Stimulated activated CD4-positive, alpha-beta T cell treated with anti-CD3 and anti-CD28 coated beads, Interleukin-1b, Interleukin-23, amount 100 ng/mL, for 4 hours (primary cell): ENCODE measurements at regions not wholly inside any gene's neighbourhood (a gene's known extent, or its start where the extent isn't known, plus 50 kb on each side); places are given as distances from the start of the nearest gene placed in this dataset.

Source experiments
- DNase-seq, 2 donors: peaks; one replicate each; pipeline ENCODE4 v3.0.0-alpha.2; 2020; ENCODE audit warnings: low read depth in 2 of 2

DNA sequence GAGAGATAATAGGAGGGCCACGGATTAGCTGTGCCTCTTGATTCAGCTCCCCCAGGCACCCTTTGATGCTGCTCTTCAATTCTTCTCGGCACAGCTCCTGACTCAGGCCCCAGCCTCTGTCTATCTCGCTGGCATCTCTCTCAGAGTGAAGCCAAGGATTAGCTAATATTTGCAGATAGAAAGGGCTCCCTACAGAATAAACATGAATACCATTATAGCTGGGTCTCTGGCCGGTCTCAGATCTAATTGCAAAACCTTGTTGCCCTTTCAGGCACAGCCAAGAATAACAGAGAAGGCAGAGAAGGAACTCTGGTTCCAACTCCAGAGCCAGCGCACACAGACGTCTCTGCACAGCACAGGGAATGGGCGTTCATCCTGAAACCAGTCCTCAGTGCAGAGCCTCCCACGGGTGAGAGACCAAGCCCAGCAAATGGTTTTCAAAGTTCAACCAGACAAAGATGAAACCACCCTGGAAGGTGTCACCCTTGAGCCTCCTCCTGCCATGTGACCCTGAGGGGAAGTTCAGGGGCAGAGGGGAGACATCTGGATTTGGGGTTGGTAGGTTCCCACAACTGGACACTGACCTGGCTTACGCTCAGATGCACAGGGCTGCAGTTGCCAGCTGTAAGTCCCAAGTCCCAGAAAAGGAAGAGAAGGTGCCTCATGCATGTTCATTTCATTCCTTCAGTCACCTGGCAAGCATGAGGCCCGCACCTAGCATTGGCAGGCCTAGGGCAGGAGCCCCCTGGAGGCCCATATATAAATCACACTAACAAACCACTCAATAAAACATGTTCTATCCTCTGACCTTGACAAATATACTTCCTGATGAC is 394.0 kb downstream of the NPHP4 start:
- no peak for DNase-seq

- no peak for DNase-seq
These were observed 394.9 kb downstream of the NPHP4 start for GRCh38 chr1:5597171-5597850.

- DNase-seq: no peak
These were observed 395.6 kb downstream of the NPHP4 start for GRCh38 chr1:5596651-5597050.

DNA sequence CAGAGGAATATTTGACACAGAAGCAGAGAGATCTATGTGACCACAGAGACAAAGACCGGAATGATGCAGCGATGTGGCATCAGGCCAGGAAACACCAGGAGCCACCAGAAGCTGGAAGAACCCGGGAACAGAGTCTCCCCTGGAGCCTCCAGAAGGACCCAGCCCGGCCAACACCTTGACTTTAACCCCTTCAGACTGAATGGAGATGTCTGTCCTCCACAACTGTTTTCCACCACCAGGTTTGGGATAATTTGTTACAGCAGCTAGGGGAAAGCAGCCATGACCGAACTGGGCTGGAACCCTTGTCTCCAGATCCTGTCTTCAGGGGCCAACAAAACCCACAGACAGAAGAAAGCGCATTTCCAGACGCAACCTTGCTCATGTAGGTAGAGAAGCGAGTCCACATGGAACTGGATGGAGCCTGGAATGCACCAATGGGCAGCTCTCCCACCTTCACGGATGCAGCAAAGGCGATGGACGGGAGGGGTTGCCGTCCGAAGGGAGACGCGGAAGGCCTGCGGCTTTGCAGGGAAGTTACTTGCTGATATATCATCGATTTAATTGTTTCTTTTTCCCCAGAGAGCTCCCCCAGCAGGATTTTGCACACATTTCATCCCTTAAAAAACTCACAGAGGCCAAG is 396.6 kb downstream of the NPHP4 start:
- no peak for DNase-seq

DNA sequence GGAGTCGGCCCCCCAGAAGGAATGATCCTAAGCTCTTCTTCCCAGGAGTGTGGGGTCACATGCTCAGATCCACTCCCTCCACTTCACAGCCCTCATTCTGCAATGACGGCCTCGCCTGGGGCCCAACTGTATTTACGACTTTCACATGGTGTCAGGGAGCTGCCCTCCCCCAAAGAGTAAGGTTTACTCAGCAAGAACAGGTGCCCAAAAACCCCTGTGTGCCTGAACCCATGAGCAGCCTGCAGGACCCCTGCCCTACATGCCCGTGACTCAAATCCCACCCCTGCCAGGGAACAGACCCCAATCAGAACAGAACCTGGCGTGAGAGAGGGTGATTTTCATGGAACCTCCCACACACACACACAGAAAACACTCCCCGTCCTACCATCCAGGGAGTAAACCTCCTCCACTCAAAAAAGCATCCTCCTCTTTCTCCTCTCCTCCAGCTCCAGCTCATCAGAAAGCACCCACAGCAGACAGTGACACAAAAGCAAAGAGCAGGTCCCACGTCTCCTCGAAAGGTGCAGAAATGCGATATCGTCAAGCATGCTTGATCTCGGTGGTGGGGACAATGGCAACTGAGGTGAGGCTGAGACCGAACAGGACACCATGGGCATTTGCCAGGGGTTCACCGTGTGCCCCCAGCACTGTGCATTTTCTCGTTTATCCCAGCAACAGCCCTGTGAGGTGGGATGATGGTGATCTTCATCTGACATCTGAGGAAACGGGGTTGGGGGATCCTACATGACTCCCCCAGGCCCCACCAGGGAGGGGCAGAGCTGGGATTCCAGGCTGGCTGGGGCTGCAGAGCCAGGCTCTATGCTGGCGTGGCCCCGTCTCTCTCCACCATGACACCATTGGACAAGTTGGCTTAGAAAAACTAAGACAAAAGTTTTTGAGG is 397.9 kb downstream of the NPHP4 start:
- no peak for DNase-seq

GRCh38 chr1:5590717-5591116 is 401.5 kb downstream of the NPHP4 start:
- DNase-seq: no peak

GRCh38 chr1:5586629-5587028 is 405.6 kb downstream of the NPHP4 start:
- no peak for DNase-seq

- no peak for DNase-seq
These were observed 407.0 kb downstream of the NPHP4 start for GRCh38 chr1:5585256-5585655.

DNA sequence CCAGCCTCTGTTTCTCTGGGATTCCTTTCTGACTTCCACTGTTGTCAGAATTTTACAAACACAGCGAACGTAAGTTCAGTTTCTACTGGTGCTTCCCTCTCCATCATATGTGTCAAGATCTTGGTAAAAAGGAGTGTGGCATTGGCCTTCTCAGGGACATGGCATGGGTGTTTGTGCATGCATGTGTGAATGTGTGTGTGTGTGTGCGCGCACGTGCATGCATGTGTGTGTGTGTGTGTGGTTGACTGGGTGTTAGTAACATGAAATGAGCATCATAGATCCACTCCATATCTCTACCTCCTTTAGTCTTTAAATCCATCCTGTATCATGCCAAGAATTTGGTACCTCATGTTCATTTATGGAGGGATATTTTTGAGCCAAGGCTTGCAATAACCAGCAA is 411.3 kb downstream of the NPHP4 start:
- DNase-seq: no peak

DNA sequence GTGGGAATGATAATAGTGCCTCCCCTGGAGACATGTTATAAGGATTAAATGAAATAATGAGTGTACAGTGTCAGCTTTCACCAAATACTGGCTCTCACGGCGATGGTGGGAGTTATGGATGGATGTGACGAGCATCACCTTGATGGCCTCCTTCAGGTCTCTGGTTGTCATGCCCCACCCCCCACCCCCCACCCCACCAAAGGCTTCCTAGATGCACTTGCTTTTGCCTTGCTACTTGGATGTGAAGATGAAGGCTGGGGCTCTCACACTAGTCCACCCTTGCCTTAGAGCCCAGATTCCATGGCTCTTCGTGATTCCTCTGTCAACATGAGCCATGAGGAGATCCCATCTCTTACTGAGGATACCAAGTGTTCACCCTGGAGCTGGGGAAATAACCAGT is 412.3 kb downstream of the NPHP4 start:
- DNase-seq: no peak

- DNase-seq: no peak
These were observed 413.5 kb downstream of the NPHP4 start for GRCh38 chr1:5578690-5579089.

GRCh38 chr1:5577255-5578040 is 414.8 kb downstream of the NPHP4 start:
- no peak for DNase-seq

GRCh38 chr1:5576673-5577065 is 415.6 kb downstream of the NPHP4 start:
- DNase-seq: no peak

- DNase-seq: no peak
These were observed 416.1 kb downstream of the NPHP4 start for GRCh38 chr1:5576011-5576672.

DNA sequence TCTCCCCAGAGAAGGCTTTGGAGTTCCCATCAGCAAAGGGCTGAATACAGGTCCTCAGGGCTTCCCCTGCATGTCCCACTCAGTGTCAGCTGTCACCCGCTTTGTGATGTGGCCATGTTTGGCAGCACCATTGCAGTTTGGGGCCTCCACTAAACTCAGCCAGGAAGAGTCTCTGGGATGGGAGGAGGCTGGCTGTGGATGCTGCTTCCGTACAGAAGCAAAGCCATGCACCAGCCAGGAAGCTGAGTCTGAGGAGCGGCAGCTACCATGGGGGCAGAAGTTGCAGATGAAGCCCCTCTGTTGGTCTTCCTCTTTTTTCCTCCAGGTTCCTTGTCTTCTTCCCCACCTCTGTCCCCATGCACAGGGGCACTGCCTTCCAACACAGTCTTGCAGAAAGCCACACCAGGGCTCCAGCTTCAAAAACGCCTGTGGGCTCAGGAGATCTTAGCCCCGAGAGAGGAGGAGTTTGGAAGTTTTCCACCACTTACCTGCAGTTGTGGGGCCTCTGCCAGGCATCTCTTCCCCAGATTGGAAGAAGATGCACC is 416.8 kb downstream of the NPHP4 start:
- no peak for DNase-seq

GRCh38 chr1:5574641-5575040 is 417.6 kb downstream of the NPHP4 start:
- no peak for DNase-seq

GRCh38 chr1:5572794-5573193 is 419.4 kb downstream of the NPHP4 start:
- DNase-seq: no peak

DNA sequence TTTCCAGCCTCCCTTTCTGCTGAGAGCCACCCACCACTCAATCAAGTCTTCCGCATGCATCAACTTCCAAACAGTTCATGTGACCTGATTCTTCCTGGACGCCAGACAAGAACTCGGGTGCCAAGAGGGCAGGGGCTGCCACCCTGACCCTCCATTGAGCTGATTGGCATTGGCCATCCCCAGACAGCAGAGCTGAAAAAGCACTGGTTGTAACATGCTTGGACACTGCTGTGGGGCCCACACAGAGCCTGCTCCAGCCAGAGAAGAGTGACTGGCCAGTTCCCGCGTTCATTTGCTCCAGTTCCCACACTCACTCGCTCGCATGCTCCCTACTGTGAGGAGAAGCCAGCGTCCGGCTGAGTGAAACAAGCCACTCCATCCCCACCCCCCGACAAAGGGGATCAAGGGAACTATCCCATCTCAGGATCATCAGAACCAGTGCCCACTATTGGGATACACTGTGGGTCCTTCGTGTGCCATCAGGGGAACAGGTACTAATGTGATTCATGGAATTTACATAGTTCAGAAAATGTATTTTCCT is 420.3 kb downstream of the NPHP4 start:
- DNase-seq: no peak

- DNase-seq: no peak
These were observed 420.8 kb downstream of the NPHP4 start for GRCh38 chr1:5571438-5571837.

- no peak for DNase-seq
These were observed 421.3 kb downstream of the NPHP4 start for GRCh38 chr1:5570931-5571330.
